GM23248 (cell line): ENCODE measurements at regions not wholly inside any gene's neighbourhood (a gene's known extent, or its start where the extent isn't known, plus 50 kb on each side); places are given as distances from the start of the nearest gene placed in this dataset.
"Not testable (repeated sequence)": the region's sequence is repeated elsewhere in the genome, so short reads cannot be mapped to it uniquely, and the experiment has no call there.

Experiments used
- DNase-seq: peaks from one replicate; pipeline ENCODE4 v3.0.0-alpha.2; 2015
- H2AFZ ChIP-seq: fragments of 200-600 bp; sonication (generic); 2 replicates; pipeline ENCODE4 v1.6.1; 2016; ENCODE audit warnings: antibody characterized with exemption
- H3F3A ChIP-seq: fragments of 200-600 bp; sonication (generic); 2 replicates; pipeline ENCODE4 v1.6.1; 2016; ENCODE audit warnings: mild to moderate bottlenecking, antibody characterized with exemption, mixed run types; ENCODE audit not compliant: insufficient read depth
- H3K27ac ChIP-seq: fragments of 200-600 bp; sonication (generic); 2 replicates; pipeline ENCODE4 v1.5.1; 2016; ENCODE audit warnings: mild to moderate bottlenecking
- H3K27me3 ChIP-seq: fragments of 200-600 bp; sonication (generic); replicated peaks from 2 replicates; pipeline ENCODE4 v1.6.1; 2016; ENCODE audit warnings: mild to moderate bottlenecking; ENCODE audit not compliant: insufficient read depth
- H3K36me3 ChIP-seq: fragments of 200-600 bp; sonication (generic); 2 replicates; pipeline ENCODE4 v1.6.1; 2016; ENCODE audit warnings: low read depth, mild to moderate bottlenecking
- H3K4me1 ChIP-seq: fragments of 200-600 bp; sonication (generic); 2 replicates; pipeline ENCODE4 v1.6.1; 2016; ENCODE audit warnings: mild to moderate bottlenecking; ENCODE audit not compliant: insufficient read depth
- H3K4me2 ChIP-seq: fragments of 200-600 bp; sonication (generic); one replicate; pipeline ENCODE4 v1.6.1; 2016; ENCODE audit warnings: mild to moderate bottlenecking; ENCODE audit not compliant: unreplicated experiment
- H3K4me3 ChIP-seq: fragments of 200-600 bp; sonication (generic); 2 replicates; pipeline ENCODE4 v1.5.1; 2016; ENCODE audit warnings: mild to moderate bottlenecking
- H3K79me2 ChIP-seq: fragments of 200-600 bp; sonication (generic); 2 replicates; pipeline ENCODE4 v1.6.1; 2016; ENCODE audit warnings: mild to moderate bottlenecking; ENCODE audit not compliant: insufficient read depth
- H3K9ac ChIP-seq: fragments of 200-600 bp; sonication (generic); 2 replicates; pipeline ENCODE4 v1.6.1; 2016; ENCODE audit warnings: mild to moderate bottlenecking
- H3K9me2 ChIP-seq: fragments of 200-600 bp; sonication (generic); 2 replicates; pipeline ENCODE4 v1.6.1; 2016; ENCODE audit warnings: mixed run types, mild to moderate bottlenecking, moderate library complexity; ENCODE audit not compliant: insufficient read depth
- H3K9me3 ChIP-seq: fragments of 200-600 bp; sonication (generic); one replicate; pipeline ENCODE4 v1.6.1; 2017; ENCODE audit warnings: low read depth
- H4K20me1 ChIP-seq: fragments of 200-600 bp; sonication (generic); 2 replicates; pipeline ENCODE4 v1.6.0; 2016; ENCODE audit not compliant: insufficient read depth
- EZH2 ChIP-seq: fragments of 200-600 bp; sonication (generic); IDR thresholded peaks from 2 replicates; pipeline ENCODE4 v1.6.1; 2018; ENCODE audit warnings: antibody characterized with exemption, mild to moderate bottlenecking; ENCODE audit not compliant: insufficient read depth, poor library complexity, severe bottlenecking
- EZH2phosphoT487 ChIP-seq: fragments of 200-600 bp; sonication (generic); IDR thresholded peaks from 2 replicates; pipeline ENCODE4 v1.6.1; 2018; ENCODE audit warnings: antibody characterized with exemption, moderate library complexity, mild to moderate bottlenecking, low read depth; ENCODE audit not compliant: insufficient read depth
- WGBS, 2 experiments: methylation state at CpG; one replicate each; pipeline ENCODE4 v1.1.6; 2015 to 2017; ENCODE audit warnings: low lambda C conversion rate in 2 of 2, low coverage in 1 of 2; ENCODE audit errors: missing lambda C conversion rate in 2 of 2; 5-methylcytosine and 5-hydroxymethylcytosine counted together
- in situ Hi-C: fragments of 300-500 bp; cut with MboI; formaldehyde crosslinking; loops from 2 replicates; pipeline ENCODE4 v1.15.0; 2020

- Histone ChIP-seq H3K79me2 (no peaks in the 10 kb centered on the region), H3K4me2 (no peak overlapping the region), H3K27ac (no peak overlapping the region), H3K4me1 (no peaks in the 10 kb centered on the region), H3K9me3 (peaks cover 3% of the 10 kb centered on the region), H3K9me2 (peaks cover 4% of the 10 kb centered on the region; the same call in 1 of the 2 replicates), H3K36me3 (no peaks in the 10 kb centered on the region), H2AFZ (no peak overlapping the region), H3K9ac (no peak overlapping the region), H3K27me3 (no peaks in the 10 kb centered on the region), H3F3A (no peaks in the 10 kb centered on the region), H3K4me3 (no peak overlapping the region), H4K20me1 (no peaks in the 10 kb centered on the region)
- no peak for TF ChIP-seq EZH2
- 91 to 100% methylated on average over 1 of the region's 1 CpG for WGBS, 2 experiments
- in situ Hi-C loops, result no loop called here
- no peak for DNase-seq
Observed at GRCh38 chr11:26860895-26861294, 133.0 kb upstream of the FIBIN start.

GRCh38 chr11:26862801-26863200 is 131.1 kb upstream of the FIBIN start:
- peaks cover 4% of the 10 kb centered on the region; the same call in 1 of the 2 replicates for H3K9me2 ChIP-seq
- no peak overlapping the region for H3K4me2 ChIP-seq
- DNase-seq, result no peak
- H3K4me1 ChIP-seq, result peaks cover 7% of the 10 kb centered on the region; the same call in 1 of the 2 replicates
- no peak overlapping the region for H2AFZ ChIP-seq
- H3K9me3 ChIP-seq, result peaks cover 3% of the 10 kb centered on the region
- in situ Hi-C loops, result no loop called here
- no peak overlapping the region for H3K9ac ChIP-seq
- TF ChIP-seq EZH2 (no peak), EZH2phosphoT487 (no peak)
- no peak overlapping the region for H3K4me3 ChIP-seq
- no peak overlapping the region for H3K27ac ChIP-seq
- no peaks in the 10 kb centered on the region for H3K27me3 ChIP-seq
- no peaks in the 10 kb centered on the region for H4K20me1 ChIP-seq
- no peaks in the 10 kb centered on the region for H3K36me3 ChIP-seq
- no peaks in the 10 kb centered on the region for H3F3A ChIP-seq
- H3K79me2 ChIP-seq, result no peaks in the 10 kb centered on the region

GRCh38 chr11:26865703-26866102 is 128.2 kb upstream of the FIBIN start:
- 44 to 47% methylated on average over 2 of the region's 2 CpGs for WGBS, 2 experiments
- Histone ChIP-seq H3K9me3 (no peaks in the 10 kb centered on the region), H3K9me2 (peaks cover 4% of the 10 kb centered on the region; the same call in 1 of the 2 replicates), H3K36me3 (no peaks in the 10 kb centered on the region), H3K79me2 (no peaks in the 10 kb centered on the region), H3K4me1 (peaks cover 7% of the 10 kb centered on the region; the same call in 1 of the 2 replicates), H3K27me3 (no peaks in the 10 kb centered on the region), H4K20me1 (no peaks in the 10 kb centered on the region), H3K27ac (no peak overlapping the region), H3K4me3 (no peak overlapping the region), H2AFZ (no peak overlapping the region), H3F3A (no peaks in the 10 kb centered on the region), H3K9ac (no peak overlapping the region), H3K4me2 (no peak overlapping the region)
- DNase-seq, result no peak
- in situ Hi-C loops, result no loop called here
- TF ChIP-seq EZH2 (no peak), EZH2phosphoT487 (no peak)

GRCh38 chr11:26867286-26867685 is 126.6 kb upstream of the FIBIN start:
- Histone ChIP-seq H3K79me2 (no peaks in the 10 kb centered on the region), H3K4me3 (no peak overlapping the region), H3K4me2 (no peak overlapping the region), H4K20me1 (no peaks in the 10 kb centered on the region), H3K27me3 (no peaks in the 10 kb centered on the region), H3K27ac (no peak overlapping the region), H3K36me3 (no peaks in the 10 kb centered on the region), H3K4me1 (peaks cover 7% of the 10 kb centered on the region; the same call in 1 of the 2 replicates), H2AFZ (no peak overlapping the region), H3K9me2 (peaks cover 4% of the 10 kb centered on the region; the same call in 1 of the 2 replicates), H3K9me3 (no peaks in the 10 kb centered on the region), H3K9ac (no peak overlapping the region), H3F3A (no peaks in the 10 kb centered on the region)
- in situ Hi-C loops, result no loop called here
- TF ChIP-seq EZH2phosphoT487, result no peak
- TF ChIP-seq EZH2, result no peak
- peak; percentile 31 for DNase-seq

GRCh38 chr11:26878959-26879581 is 114.8 kb upstream of the FIBIN start:
- H3K27me3 ChIP-seq, result no peaks in the 10 kb centered on the region
- no peak overlapping the region for H2AFZ ChIP-seq
- H3K9me3 ChIP-seq, result no peaks in the 10 kb centered on the region
- H3K27ac ChIP-seq, result no peak overlapping the region
- H3K9ac ChIP-seq, result no peak overlapping the region
- 83 to 88% methylated on average over 4 of the region's 4 CpGs for WGBS, 2 experiments
- H3F3A ChIP-seq, result no peaks in the 10 kb centered on the region
- H3K9me2 ChIP-seq, result no peaks in the 10 kb centered on the region
- H3K4me1 ChIP-seq, result no peaks in the 10 kb centered on the region
- TF ChIP-seq EZH2 (no peak), EZH2phosphoT487 (no peak)
- H4K20me1 ChIP-seq, result no peaks in the 10 kb centered on the region
- no peak for DNase-seq
- H3K36me3 ChIP-seq, result no peaks in the 10 kb centered on the region
- H3K4me3 ChIP-seq, result no peak overlapping the region
- in situ Hi-C loops, result no loop called here
- H3K4me2 ChIP-seq, result no peak overlapping the region
- H3K79me2 ChIP-seq, result no peaks in the 10 kb centered on the region

- H3K79me2 ChIP-seq, H3K9me2 ChIP-seq, H3K9me3 ChIP-seq, H4K20me1 ChIP-seq, H3F3A ChIP-seq, H3K36me3 ChIP-seq, H3K4me1 ChIP-seq, DNase-seq, H3K4me2 ChIP-seq, in situ Hi-C loops, H3K27ac ChIP-seq, H3K4me3 ChIP-seq, H3K9ac ChIP-seq, H2AFZ ChIP-seq, H3K27me3 ChIP-seq: not testable (repeated sequence)
- 62 to 69% methylated on average over 4 of the region's 4 CpGs for WGBS, 2 experiments
Observed at GRCh38 chr11:26882363-26882880, 111.5 kb upstream of the FIBIN start.
